Fibroblast of lung (primary cell): ENCODE measurements at regions not wholly inside any gene's neighbourhood (a gene's known extent, or its start where the extent isn't known, plus 50 kb on each side); places are given as distances from the start of the nearest gene placed in this dataset.

Experiments
- DNase-seq, 2 donors: peaks; one replicate each; pipeline versions ENCODE4 v3.0.0 to v3.0.0-alpha.2; 2010; ENCODE audit warnings: low read depth in 2 of 2
- H2AFZ ChIP-seq: 2 replicates; pipeline ENCODE4 v1.5.1; 2012; ENCODE audit warnings: low read length, control low read depth, inconsistent platforms
- H3K27ac ChIP-seq: 2 replicates; pipeline ENCODE4 v1.5.1; 2011; ENCODE audit warnings: low read length, control low read depth; ENCODE audit not compliant: insufficient read depth
- H3K27me3 ChIP-seq: 2 replicates; pipeline ENCODE4 v1.5.1; 2011; ENCODE audit warnings: mild to moderate bottlenecking, low read length; ENCODE audit not compliant: control insufficient read depth, insufficient read depth
- H3K36me3 ChIP-seq: 2 replicates; pipeline ENCODE4 v1.5.1; 2011; ENCODE audit warnings: low read length; ENCODE audit not compliant: control insufficient read depth, insufficient read depth
- H3K4me1 ChIP-seq: 2 replicates; pipeline ENCODE4 v1.5.1; 2011; ENCODE audit warnings: low read length; ENCODE audit not compliant: control insufficient read depth, insufficient read depth; ENCODE audit errors: extremely low read depth
- H3K4me2 ChIP-seq: 2 replicates; pipeline ENCODE4 v1.5.1; 2011; ENCODE audit warnings: low read length, control low read depth; ENCODE audit not compliant: insufficient read depth; ENCODE audit errors: extremely low read depth
- H3K4me3 ChIP-seq, 4 experiments: fragments of 200-600 bp in 1 of 4; sonication (generic) in 1 of 4; replicated peaks in 1 of 4; 2 replicates each; pipeline ENCODE4 v1.5.1; 2011 to 2016; ENCODE audit warnings: low read length in 4 of 4, low read depth in 3 of 4, mild to moderate bottlenecking in 3 of 4, control low read depth in 2 of 4, inconsistent platforms in 1 of 4, mixed read lengths in 1 of 4; ENCODE audit not compliant: insufficient read depth in 1 of 4; ENCODE audit errors: control extremely low read depth in 1 of 4
- H3K79me2 ChIP-seq: 2 replicates; pipeline ENCODE4 v1.5.1; 2012; ENCODE audit warnings: mild to moderate bottlenecking, low read length, inconsistent platforms; ENCODE audit not compliant: control insufficient read depth, insufficient read depth
- H3K9ac ChIP-seq: 2 replicates; pipeline ENCODE4 v1.5.1; 2011; ENCODE audit warnings: mild to moderate bottlenecking, low read length, control low read depth; ENCODE audit not compliant: insufficient read depth
- H3K9me3 ChIP-seq: 2 replicates; pipeline ENCODE4 v1.5.1; 2012; ENCODE audit warnings: low read depth, low read length; ENCODE audit not compliant: control insufficient read depth, insufficient read depth
- H4K20me1 ChIP-seq: 2 replicates; pipeline ENCODE4 v1.5.1; 2011; ENCODE audit warnings: low read length; ENCODE audit not compliant: control insufficient read depth, insufficient read depth; ENCODE audit errors: extremely low read depth
- EZH2 ChIP-seq: IDR thresholded peaks from 2 replicates; pipeline ENCODE4 v1.5.1; 2012; ENCODE audit warnings: low read length, control low read depth, mild to moderate bottlenecking; ENCODE audit errors: missing control alignments
- TF ChIP-seq, protein P1 (sequence below), 2 donors: IDR thresholded peaks in 1 of 2; conservative IDR thresholded peaks in 1 of 2; 1 replicate in 1 of 2; 2 replicates in 1 of 2; pipeline ENCODE4 v1.5.1; 2011 to 2012; ENCODE audit warnings: low read length in 2 of 2, control low read depth in 1 of 2, inconsistent platforms in 1 of 2, low read depth in 1 of 2, mild to moderate bottlenecking in 1 of 2

DNA sequence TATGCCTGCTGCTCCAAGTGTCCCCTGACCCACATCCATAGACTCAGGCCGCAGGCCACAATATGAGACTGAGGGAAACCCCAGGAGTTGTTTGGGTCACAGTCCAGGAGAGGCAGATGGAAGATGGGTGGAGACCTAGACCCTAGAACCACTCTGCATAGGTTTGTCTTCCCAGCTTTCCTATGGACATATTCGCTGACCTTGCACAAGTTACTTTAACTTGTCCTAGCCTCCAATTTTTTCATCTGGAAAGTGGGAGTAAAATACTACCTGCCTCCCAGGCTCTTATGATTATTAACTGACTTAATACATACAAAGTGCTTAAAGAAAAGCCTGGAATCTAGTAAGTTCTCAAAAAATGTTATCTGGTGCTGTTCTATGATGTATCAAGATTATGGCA is 157.1 kb upstream of the IFNG-AS1 start:
- Histone ChIP-seq H3K9ac (no peak overlapping the region), H3K36me3 (no peaks in the 10 kb centered on the region), H3K4me3 (no peak overlapping the region), H3K79me2 (no peaks in the 10 kb centered on the region), H3K9me3 (no peaks in the 10 kb centered on the region), H3K27ac (no peak overlapping the region), H3K4me1 (no peaks in the 10 kb centered on the region), H4K20me1 (no peaks in the 10 kb centered on the region), H3K4me2 (no peak overlapping the region), H2AFZ (no peak overlapping the region), H3K27me3 (no peaks in the 10 kb centered on the region)
- no peak for TF ChIP-seq EZH2
- TF ChIP-seq, protein P1, sequence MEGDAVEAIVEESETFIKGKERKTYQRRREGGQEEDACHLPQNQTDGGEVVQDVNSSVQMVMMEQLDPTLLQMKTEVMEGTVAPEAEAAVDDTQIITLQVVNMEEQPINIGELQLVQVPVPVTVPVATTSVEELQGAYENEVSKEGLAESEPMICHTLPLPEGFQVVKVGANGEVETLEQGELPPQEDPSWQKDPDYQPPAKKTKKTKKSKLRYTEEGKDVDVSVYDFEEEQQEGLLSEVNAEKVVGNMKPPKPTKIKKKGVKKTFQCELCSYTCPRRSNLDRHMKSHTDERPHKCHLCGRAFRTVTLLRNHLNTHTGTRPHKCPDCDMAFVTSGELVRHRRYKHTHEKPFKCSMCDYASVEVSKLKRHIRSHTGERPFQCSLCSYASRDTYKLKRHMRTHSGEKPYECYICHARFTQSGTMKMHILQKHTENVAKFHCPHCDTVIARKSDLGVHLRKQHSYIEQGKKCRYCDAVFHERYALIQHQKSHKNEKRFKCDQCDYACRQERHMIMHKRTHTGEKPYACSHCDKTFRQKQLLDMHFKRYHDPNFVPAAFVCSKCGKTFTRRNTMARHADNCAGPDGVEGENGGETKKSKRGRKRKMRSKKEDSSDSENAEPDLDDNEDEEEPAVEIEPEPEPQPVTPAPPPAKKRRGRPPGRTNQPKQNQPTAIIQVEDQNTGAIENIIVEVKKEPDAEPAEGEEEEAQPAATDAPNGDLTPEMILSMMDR (conservative IDR thresholded peaks at IDR 0.05 in 1 of 2, IDR thresholded peaks at IDR 0.05 in 1 of 2; ENCODE audit: low read depth in 1 of 2, low read length in 2 of 2) = no peak
- DNase-seq = no peak

GRCh38 chr12:67833602-67834001 is 155.6 kb upstream of the IFNG-AS1 start:
- no peak overlapping the region for H3K9ac ChIP-seq
- DNase-seq = no peak
- H3K4me3 ChIP-seq = no peak overlapping the region
- TF ChIP-seq, protein P1 (conservative IDR thresholded peaks at IDR 0.05 in 1 of 2, IDR thresholded peaks at IDR 0.05 in 1 of 2; ENCODE audit: low read depth in 1 of 2, low read length in 2 of 2) = no peak
- no peak for TF ChIP-seq EZH2
- H3K9me3 ChIP-seq = no peaks in the 10 kb centered on the region
- no peaks in the 10 kb centered on the region for H3K4me1 ChIP-seq
- H3K79me2 ChIP-seq = no peaks in the 10 kb centered on the region
- no peak overlapping the region for H3K27ac ChIP-seq
- no peaks in the 10 kb centered on the region for H4K20me1 ChIP-seq
- no peaks in the 10 kb centered on the region for H3K36me3 ChIP-seq
- no peaks in the 10 kb centered on the region for H3K27me3 ChIP-seq
- no peak overlapping the region for H3K4me2 ChIP-seq
- no peak overlapping the region for H2AFZ ChIP-seq

DNA sequence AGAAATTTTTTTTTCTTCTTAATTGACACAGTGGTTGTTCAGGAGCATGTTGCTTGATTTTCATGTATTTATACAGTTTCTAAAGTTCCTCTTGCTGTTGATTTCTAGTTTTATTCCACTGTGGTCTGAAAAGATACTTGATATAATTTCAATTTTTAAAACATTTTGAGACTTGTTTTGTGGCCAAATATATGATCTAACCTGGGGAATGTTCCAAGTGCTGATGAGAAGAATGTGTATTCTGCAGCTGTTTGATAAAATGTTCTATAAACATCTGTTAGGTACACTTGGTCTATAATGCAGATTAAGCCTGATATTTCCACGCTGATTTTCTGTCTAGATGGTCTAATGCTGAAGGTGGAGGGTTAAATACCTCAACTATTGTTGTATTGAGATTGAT is 151.4 kb upstream of the IFNG-AS1 start:
- Histone ChIP-seq H3K9ac (no peak overlapping the region), H4K20me1 (no peaks in the 10 kb centered on the region), H3K27ac (no peak overlapping the region), H3K27me3 (no peaks in the 10 kb centered on the region), H3K36me3 (no peaks in the 10 kb centered on the region), H3K79me2 (no peaks in the 10 kb centered on the region), H2AFZ (no peak overlapping the region), H3K4me2 (no peak overlapping the region), H3K4me3 (no peak overlapping the region), H3K4me1 (no peaks in the 10 kb centered on the region), H3K9me3 (no peaks in the 10 kb centered on the region)
- DNase-seq = no peak
- TF ChIP-seq, protein P1 (conservative IDR thresholded peaks at IDR 0.05 in 1 of 2, IDR thresholded peaks at IDR 0.05 in 1 of 2; ENCODE audit: low read depth in 1 of 2, low read length in 2 of 2) = no peak
- TF ChIP-seq EZH2 = no peak
